Omental fat pad (tissue), 3 donors: ENCODE measurements at regions not wholly inside any gene's neighbourhood (a gene's known extent, or its start where the extent isn't known, plus 50 kb on each side); places are given as distances from the start of the nearest gene placed in this dataset.

Experiments used
- ATAC-seq: fragments of 150-250 bp; one replicate; pipeline ENCODE4 v1.9.1; 2016; ENCODE audit warnings: mild to moderate bottlenecking, moderate library complexity; ENCODE audit not compliant: low FRiP score
- DNase-seq: peaks from one replicate; pipeline ENCODE4 v3.0.0-alpha.2; 2019; ENCODE audit warnings: low spot score
- TF ChIP-seq, protein P1 (sequence below), 3 donors: fragments of 450-650 bp; IDR thresholded peaks; one replicate each; pipeline ENCODE4 v1.5.1; 2016 to 2017; ENCODE audit warnings: antibody characterized with exemption in 3 of 3, mild to moderate bottlenecking in 3 of 3, moderate library complexity in 2 of 3

DNA sequence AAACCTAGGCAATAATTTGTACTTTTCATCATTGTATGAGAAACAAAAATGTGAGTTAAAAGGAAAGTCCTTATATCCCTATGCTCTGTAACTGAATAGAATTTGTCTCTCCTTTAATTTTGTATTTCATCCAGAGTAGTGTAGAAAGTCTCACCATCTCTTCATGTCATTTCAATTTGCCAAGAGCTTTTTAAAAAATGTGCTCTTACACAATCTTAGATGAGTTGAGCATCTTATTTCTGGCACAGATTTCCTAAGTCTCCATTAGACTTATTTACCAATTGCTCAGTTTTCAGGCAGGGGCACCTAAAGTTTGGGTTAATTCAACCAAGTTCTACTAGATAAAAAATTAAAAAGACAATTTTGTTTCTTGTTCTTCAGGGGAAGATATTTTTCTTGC is 201.5 kb upstream of the RBMS3 start:
- TF ChIP-seq, protein P1, sequence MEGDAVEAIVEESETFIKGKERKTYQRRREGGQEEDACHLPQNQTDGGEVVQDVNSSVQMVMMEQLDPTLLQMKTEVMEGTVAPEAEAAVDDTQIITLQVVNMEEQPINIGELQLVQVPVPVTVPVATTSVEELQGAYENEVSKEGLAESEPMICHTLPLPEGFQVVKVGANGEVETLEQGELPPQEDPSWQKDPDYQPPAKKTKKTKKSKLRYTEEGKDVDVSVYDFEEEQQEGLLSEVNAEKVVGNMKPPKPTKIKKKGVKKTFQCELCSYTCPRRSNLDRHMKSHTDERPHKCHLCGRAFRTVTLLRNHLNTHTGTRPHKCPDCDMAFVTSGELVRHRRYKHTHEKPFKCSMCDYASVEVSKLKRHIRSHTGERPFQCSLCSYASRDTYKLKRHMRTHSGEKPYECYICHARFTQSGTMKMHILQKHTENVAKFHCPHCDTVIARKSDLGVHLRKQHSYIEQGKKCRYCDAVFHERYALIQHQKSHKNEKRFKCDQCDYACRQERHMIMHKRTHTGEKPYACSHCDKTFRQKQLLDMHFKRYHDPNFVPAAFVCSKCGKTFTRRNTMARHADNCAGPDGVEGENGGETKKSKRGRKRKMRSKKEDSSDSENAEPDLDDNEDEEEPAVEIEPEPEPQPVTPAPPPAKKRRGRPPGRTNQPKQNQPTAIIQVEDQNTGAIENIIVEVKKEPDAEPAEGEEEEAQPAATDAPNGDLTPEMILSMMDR (IDR thresholded peaks at IDR 0.05): no peak
- DNase-seq (no peak), ATAC-seq (peak; percentile 38)

- ATAC-seq (no peak), DNase-seq (no peak)
- TF ChIP-seq, protein P1 (IDR thresholded peaks at IDR 0.05): no peak
These were observed 199.9 kb upstream of the RBMS3 start for GRCh38 chr3:29080967-29081366.

GRCh38 chr3:29083081-29083480 is 197.8 kb upstream of the RBMS3 start:
- no peak for ATAC-seq
- TF ChIP-seq, protein P1 (IDR thresholded peaks at IDR 0.05): no peak
- DNase-seq: no peak

- DNase-seq (no peak), ATAC-seq (peak; percentile 79)
- TF ChIP-seq, protein P1 (IDR thresholded peaks at IDR 0.05): no peak
These were observed 197.2 kb upstream of the RBMS3 start for GRCh38 chr3:29083676-29084075.

GRCh38 chr3:29088579-29088978 is 192.3 kb upstream of the RBMS3 start:
- no peak for DNase-seq
- TF ChIP-seq, protein P1 (IDR thresholded peaks at IDR 0.05): no peak
- ATAC-seq: no peak

GRCh38 chr3:29090912-29091597 is 189.8 kb upstream of the RBMS3 start:
- ATAC-seq (no peak), DNase-seq (no peak)
- TF ChIP-seq, protein P1 (IDR thresholded peaks at IDR 0.05): no peak

GRCh38 chr3:29091599-29092189 is 189.2 kb upstream of the RBMS3 start:
- no peak for DNase-seq
- ATAC-seq: no peak
- TF ChIP-seq, protein P1 (IDR thresholded peaks at IDR 0.05): no peak
